BJ (cell line): ENCODE measurements at regions not wholly inside any gene's neighbourhood (a gene's known extent, or its start where the extent isn't known, plus 50 kb on each side); places are given as distances from the start of the nearest gene placed in this dataset.

Experiments
- CTCF ChIA-PET: fragments of 350-600 bp; formaldehyde crosslinking; extraction: SDS; loops from one replicate; lab custom pipeline; 2021; ENCODE audit warnings: antibody characterized with exemption, inconsistent platforms; lab: Yijun Ruan, JAX
- POLR2A ChIA-PET: fragments of 300-600 bp; sonication (Branson Sonifier 250); formaldehyde crosslinking; extraction: SDS; loops from one replicate; lab custom pipeline; 2021; ENCODE audit warnings: antibody characterized with exemption; lab: Charles Lee
- DNase-seq: peaks from one replicate; pipeline ENCODE4 v3.0.0-alpha.2; 2011; ENCODE audit warnings: low read depth
- H3K27me3 ChIP-seq: 2 replicates; pipeline ENCODE4 v1.6.0; 2011; ENCODE audit warnings: low read length; ENCODE audit not compliant: control insufficient read depth, insufficient read depth
- H3K36me3 ChIP-seq: 2 replicates; pipeline ENCODE4 v1.5.1; 2011; ENCODE audit warnings: low read length; ENCODE audit not compliant: control insufficient read depth, insufficient read depth
- H3K4me3 ChIP-seq: 2 replicates; pipeline ENCODE4 v1.5.1; 2011; ENCODE audit warnings: low read depth, mild to moderate bottlenecking, control low read depth, low read length
- CTCF ChIP-seq: IDR thresholded peaks from 2 replicates; pipeline ENCODE4 v1.5.1; 2011; ENCODE audit warnings: low read depth, mild to moderate bottlenecking, control low read depth, inconsistent platforms, low read length, moderate library complexity; ENCODE audit not compliant: insufficient read depth

- Histone ChIP-seq H3K27me3 (no peaks in the 10 kb centered on the region), H3K4me3 (no peak overlapping the region), H3K36me3 (no peaks in the 10 kb centered on the region)
- ChIA-PET POLR2A (no interaction called here), CTCF (no interaction called here)
- TF ChIP-seq CTCF: no peak
- DNase-seq: no peak
Observed at GRCh38 chr18:30929718-30930117, 112.8 kb downstream of the DSC3 start.

GRCh38 chr18:30929065-30929464 is 113.5 kb downstream of the DSC3 start:
- Histone ChIP-seq H3K36me3 (no peaks in the 10 kb centered on the region), H3K27me3 (no peaks in the 10 kb centered on the region), H3K4me3 (no peak overlapping the region)
- ChIA-PET POLR2A (no interaction called here), CTCF (no interaction called here)
- no peak for TF ChIP-seq CTCF
- no peak for DNase-seq

- ChIA-PET CTCF (no interaction called here), POLR2A (no interaction called here)
- DNase-seq: no peak
- no peak for TF ChIP-seq CTCF
- no peak overlapping the region for H3K4me3 ChIP-seq
- H3K27me3 ChIP-seq: no peaks in the 10 kb centered on the region
- no peaks in the 10 kb centered on the region for H3K36me3 ChIP-seq
Observed at GRCh38 chr18:30927517-30928075, 114.9 kb downstream of the DSC3 start.

- no peak overlapping the region for H3K4me3 ChIP-seq
- TF ChIP-seq CTCF: no peak
- no peak for DNase-seq
- POLR2A ChIA-PET: no interaction called here
- H3K27me3 ChIP-seq: no peaks in the 10 kb centered on the region
- CTCF ChIA-PET: no interaction called here
- H3K36me3 ChIP-seq: no peaks in the 10 kb centered on the region
Observed at GRCh38 chr18:30927042-30927441, 115.5 kb downstream of the DSC3 start.

GRCh38 chr18:30925795-30926194 is 116.7 kb downstream of the DSC3 start:
- CTCF ChIA-PET: no interaction called here

More at GRCh38 chr18:30925795-30926194, 116.7 kb downstream of the DSC3 start:
- H3K36me3 ChIP-seq: no peaks in the 10 kb centered on the region
- DNase-seq: no peak
- H3K4me3 ChIP-seq: no peak overlapping the region
- TF ChIP-seq CTCF: no peak
- H3K27me3 ChIP-seq: no peaks in the 10 kb centered on the region
- POLR2A ChIA-PET: no interaction called here
